ENCODE measurements at regions not wholly inside any gene's neighbourhood (a gene's known extent, or its start where the extent isn't known, plus 50 kb on each side); places are given as distances from the start of the nearest gene placed in this dataset.

- Histone ChIP-seq H3K56ac (ENCODE audit: low read length) (no peak overlapping the region), H2AK5ac (ENCODE audit: low read length) (no peak overlapping the region), H4K5ac (ENCODE audit: low read length) (no peak overlapping the region), H4K8ac (ENCODE audit: low read depth, low read length) (no peak overlapping the region), H3K23ac (ENCODE audit: low read length) (no peak overlapping the region), H3K9ac (ENCODE audit: low read length) (no peak overlapping the region), H3K79me2 (ENCODE audit: control insufficient read depth, insufficient read depth, low read length) (no peaks in the 10 kb centered on the region), H2BK15ac (replicated peaks; ENCODE audit: low read depth) (no peak overlapping the region), H3K79me1 (ENCODE audit: low read length) (no peaks in the 10 kb centered on the region), H2BK120ac (ENCODE audit: low read depth, low read length) (no peak overlapping the region), H3K4ac (ENCODE audit: low read depth, low read length) (no peak overlapping the region), H3K27ac (ENCODE audit: low read depth, low read length) (no peak overlapping the region), H3K4me3 (ENCODE audit: low read length) (no peak overlapping the region), H3K36me3 (ENCODE audit: control insufficient read depth, insufficient read depth, low read length) (no peaks in the 10 kb centered on the region), H3K27me3 (ENCODE audit: insufficient read depth, low read length, poor library complexity) (no peaks in the 10 kb centered on the region), H3K18ac (ENCODE audit: low read length) (no peak overlapping the region), H3K4me2 (ENCODE audit: low read length) (no peak overlapping the region), H3K4me1 (ENCODE audit: control insufficient read depth, low read depth, low read length) (no peaks in the 10 kb centered on the region), H2BK5ac (ENCODE audit: low read length) (no peak overlapping the region)
- no peak for DNase-seq
- no CpG with 5 or more reads among the region's 1 CpG for WGBS (ENCODE audit: extremely low coverage, insufficient coverage, low lambda C conversion rate)
These were observed 1242.2 kb downstream of the OTOL1 start for GRCh38 chr3:162738784-162739183.

GRCh38 chr3:162740941-162741596 lies 1244.5 kb downstream of the OTOL1 start:
- peak overlapping the region; percentile 36 for H3K4ac ChIP-seq (ENCODE audit: low read depth, low read length)
- DNase-seq, result peak; percentile 88
- peak overlapping the region; percentile 93 for H4K8ac ChIP-seq (ENCODE audit: low read depth, low read length)
- H3K36me3 ChIP-seq (ENCODE audit: control insufficient read depth, insufficient read depth, low read length), result no peaks in the 10 kb centered on the region
- H3K18ac ChIP-seq (ENCODE audit: low read length), result peak overlapping the region; percentile 60
- H2BK5ac ChIP-seq (ENCODE audit: low read length), result no peak overlapping the region
- H3K79me2 ChIP-seq (ENCODE audit: control insufficient read depth, insufficient read depth, low read length), result no peaks in the 10 kb centered on the region
- H3K4me1 ChIP-seq (ENCODE audit: control insufficient read depth, low read depth, low read length), result no peaks in the 10 kb centered on the region
- H3K23ac ChIP-seq (ENCODE audit: low read length), result no peak overlapping the region
- H3K79me1 ChIP-seq (ENCODE audit: low read length), result no peaks in the 10 kb centered on the region
- H2BK15ac ChIP-seq (replicated peaks; ENCODE audit: low read depth), result no peak overlapping the region
- H3K27me3 ChIP-seq (ENCODE audit: insufficient read depth, low read length, poor library complexity), result no peaks in the 10 kb centered on the region
- no peak overlapping the region for H3K9ac ChIP-seq (ENCODE audit: low read length)
- H3K4me2 ChIP-seq (ENCODE audit: low read length), result no peak overlapping the region
- peak overlapping the region; percentile 17 for H3K56ac ChIP-seq (ENCODE audit: low read length)
- no peak overlapping the region for H2AK5ac ChIP-seq (ENCODE audit: low read length)
- no peak overlapping the region for H2BK120ac ChIP-seq (ENCODE audit: low read depth, low read length)
- no CpG with 5 or more reads among the region's 6 CpGs for WGBS (ENCODE audit: extremely low coverage, insufficient coverage, low lambda C conversion rate)
- no peak overlapping the region for H4K5ac ChIP-seq (ENCODE audit: low read length)
- H3K27ac ChIP-seq (ENCODE audit: low read depth, low read length), result no peak overlapping the region
- H3K4me3 ChIP-seq (ENCODE audit: low read length), result no peak overlapping the region

- Histone ChIP-seq H3K36me3 (ENCODE audit: control insufficient read depth, insufficient read depth, low read length) (no peaks in the 10 kb centered on the region), H2AK5ac (ENCODE audit: low read length) (no peak overlapping the region), H2BK5ac (ENCODE audit: low read length) (no peak overlapping the region), H3K23ac (ENCODE audit: low read length) (no peak overlapping the region), H3K4me3 (ENCODE audit: low read length) (no peak overlapping the region), H2BK15ac (replicated peaks; ENCODE audit: low read depth) (no peak overlapping the region), H3K4me1 (ENCODE audit: control insufficient read depth, low read depth, low read length) (no peaks in the 10 kb centered on the region), H3K18ac (ENCODE audit: low read length) (no peak overlapping the region), H4K5ac (ENCODE audit: low read length) (no peak overlapping the region), H3K9ac (ENCODE audit: low read length) (no peak overlapping the region), H3K4me2 (ENCODE audit: low read length) (no peak overlapping the region), H3K79me2 (ENCODE audit: control insufficient read depth, insufficient read depth, low read length) (no peaks in the 10 kb centered on the region), H4K8ac (ENCODE audit: low read depth, low read length) (no peak overlapping the region), H3K4ac (ENCODE audit: low read depth, low read length) (no peak overlapping the region), H3K27ac (ENCODE audit: low read depth, low read length) (no peak overlapping the region), H2BK120ac (ENCODE audit: low read depth, low read length) (no peak overlapping the region), H3K56ac (ENCODE audit: low read length) (no peak overlapping the region), H3K27me3 (ENCODE audit: insufficient read depth, low read length, poor library complexity) (no peaks in the 10 kb centered on the region), H3K79me1 (ENCODE audit: low read length) (no peaks in the 10 kb centered on the region)
- no CpG with 5 or more reads among the region's 4 CpGs for WGBS (ENCODE audit: extremely low coverage, insufficient coverage, low lambda C conversion rate)
- DNase-seq, result no peak
These were observed 1245.6 kb downstream of the OTOL1 start for GRCh38 chr3:162742159-162742717.

GRCh38 chr3:162743091-162743490 lies 1246.5 kb downstream of the OTOL1 start:
- H3K56ac ChIP-seq (ENCODE audit: low read length), result no peak overlapping the region
- no peak overlapping the region for H3K18ac ChIP-seq (ENCODE audit: low read length)
- no peaks in the 10 kb centered on the region for H3K36me3 ChIP-seq (ENCODE audit: control insufficient read depth, insufficient read depth, low read length)
- H3K79me1 ChIP-seq (ENCODE audit: low read length), result no peaks in the 10 kb centered on the region
- no peaks in the 10 kb centered on the region for H3K79me2 ChIP-seq (ENCODE audit: control insufficient read depth, insufficient read depth, low read length)
- H3K27me3 ChIP-seq (ENCODE audit: insufficient read depth, low read length, poor library complexity), result no peaks in the 10 kb centered on the region
- no peak overlapping the region for H2BK120ac ChIP-seq (ENCODE audit: low read depth, low read length)
- H3K4me1 ChIP-seq (ENCODE audit: control insufficient read depth, low read depth, low read length), result no peaks in the 10 kb centered on the region
- H3K4me3 ChIP-seq (ENCODE audit: low read length), result no peak overlapping the region
- H4K5ac ChIP-seq (ENCODE audit: low read length), result no peak overlapping the region
- no peak for DNase-seq
- H3K4ac ChIP-seq (ENCODE audit: low read depth, low read length), result no peak overlapping the region
- H3K9ac ChIP-seq (ENCODE audit: low read length), result no peak overlapping the region
- no peak overlapping the region for H2BK5ac ChIP-seq (ENCODE audit: low read length)
- H3K27ac ChIP-seq (ENCODE audit: low read depth, low read length), result no peak overlapping the region
- no peak overlapping the region for H3K23ac ChIP-seq (ENCODE audit: low read length)
- H4K8ac ChIP-seq (ENCODE audit: low read depth, low read length), result no peak overlapping the region
- no peak overlapping the region for H3K4me2 ChIP-seq (ENCODE audit: low read length)
- H2AK5ac ChIP-seq (ENCODE audit: low read length), result no peak overlapping the region
- H2BK15ac ChIP-seq (replicated peaks; ENCODE audit: low read depth), result no peak overlapping the region

GRCh38 chr3:162760789-162761188 lies 1264.2 kb downstream of the OTOL1 start:
- no CpG with 5 or more reads among the region's 2 CpGs for WGBS (ENCODE audit: extremely low coverage, insufficient coverage, low lambda C conversion rate)
- H2BK120ac ChIP-seq (ENCODE audit: low read depth, low read length), result no peak overlapping the region
- no peak overlapping the region for H3K23ac ChIP-seq (ENCODE audit: low read length)
- H3K18ac ChIP-seq (ENCODE audit: low read length), result no peak overlapping the region
- no peak overlapping the region for H3K4me2 ChIP-seq (ENCODE audit: low read length)
- no peaks in the 10 kb centered on the region for H3K36me3 ChIP-seq (ENCODE audit: control insufficient read depth, insufficient read depth, low read length)
- no peak overlapping the region for H2BK15ac ChIP-seq (replicated peaks; ENCODE audit: low read depth)
- H2AK5ac ChIP-seq (ENCODE audit: low read length), result no peak overlapping the region
- no peaks in the 10 kb centered on the region for H3K27me3 ChIP-seq (ENCODE audit: insufficient read depth, low read length, poor library complexity)
- no peak overlapping the region for H3K27ac ChIP-seq (ENCODE audit: low read depth, low read length)
- no peak overlapping the region for H4K5ac ChIP-seq (ENCODE audit: low read length)
- H3K56ac ChIP-seq (ENCODE audit: low read length), result no peak overlapping the region
- no peaks in the 10 kb centered on the region for H3K79me2 ChIP-seq (ENCODE audit: control insufficient read depth, insufficient read depth, low read length)
- H2BK5ac ChIP-seq (ENCODE audit: low read length), result no peak overlapping the region
- no peaks in the 10 kb centered on the region for H3K79me1 ChIP-seq (ENCODE audit: low read length)
- H3K4ac ChIP-seq (ENCODE audit: low read depth, low read length), result no peak overlapping the region
- no peaks in the 10 kb centered on the region for H3K4me1 ChIP-seq (ENCODE audit: control insufficient read depth, low read depth, low read length)
- H3K9ac ChIP-seq (ENCODE audit: low read length), result no peak overlapping the region
- DNase-seq, result no peak
- H3K4me3 ChIP-seq (ENCODE audit: low read length), result no peak overlapping the region
- no peak overlapping the region for H4K8ac ChIP-seq (ENCODE audit: low read depth, low read length)
